ENCODE measurements at regions not wholly inside any gene's neighbourhood (a gene's known extent, or its start where the extent isn't known, plus 50 kb on each side); places are given as distances from the start of the nearest gene placed in this dataset.

DNA sequence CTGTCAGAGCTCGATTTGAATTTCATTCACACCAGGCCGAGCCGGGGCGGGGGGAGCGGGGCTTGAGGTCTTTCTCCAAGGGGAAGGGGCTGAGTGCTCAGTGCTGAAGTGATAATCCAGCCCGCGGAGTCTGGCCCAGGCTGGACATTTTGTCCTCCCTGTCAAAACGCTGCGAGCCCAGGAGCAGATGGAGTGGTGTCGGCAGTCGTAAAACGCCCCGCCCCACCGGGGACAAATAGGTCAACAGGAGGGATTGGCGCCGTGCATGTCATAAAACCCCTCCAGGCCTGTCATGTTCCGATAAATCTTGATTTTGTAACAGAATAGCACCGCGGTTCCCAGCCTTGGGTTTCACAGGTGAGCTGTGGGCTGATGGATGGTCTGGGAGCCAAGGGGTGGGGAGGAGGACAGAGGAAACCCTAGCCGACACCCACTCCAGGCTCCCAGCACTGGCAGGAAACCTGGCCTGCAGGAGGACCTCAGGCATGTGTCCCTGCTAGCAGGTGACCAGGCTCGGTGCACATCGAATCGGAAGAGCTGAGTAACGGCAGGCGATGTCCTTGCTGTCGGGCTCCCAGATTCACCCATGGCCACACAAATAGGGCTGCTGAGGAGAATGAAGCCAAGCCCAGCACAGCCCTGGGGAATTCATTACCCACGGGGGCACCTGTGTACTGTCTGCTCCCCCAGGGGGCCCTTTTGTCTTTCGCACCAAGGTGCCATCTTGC, 341.4 kb downstream of the FOXL1 start:
- DNase-seq = no peak

DNA sequence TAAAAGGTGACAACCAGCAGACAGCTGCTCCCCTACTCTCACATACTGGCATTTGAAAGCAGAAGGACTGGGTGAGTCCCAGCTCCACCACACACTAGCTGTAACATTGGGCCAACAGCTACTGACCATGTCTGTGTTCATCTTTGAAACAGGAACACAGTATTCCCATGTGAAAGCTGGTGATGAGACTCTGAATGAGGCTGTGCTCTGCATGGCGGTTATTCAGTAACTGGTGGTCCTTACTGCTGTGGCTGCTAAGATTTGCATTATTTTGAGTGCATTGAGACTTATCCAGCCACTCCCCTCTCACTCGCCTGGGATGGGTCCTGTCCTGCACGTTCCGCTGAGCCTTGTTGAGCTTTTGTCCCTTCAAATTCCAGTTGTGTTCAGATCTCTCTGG, 342.9 kb downstream of the FOXL1 start:
- DNase-seq = no peak

DNA sequence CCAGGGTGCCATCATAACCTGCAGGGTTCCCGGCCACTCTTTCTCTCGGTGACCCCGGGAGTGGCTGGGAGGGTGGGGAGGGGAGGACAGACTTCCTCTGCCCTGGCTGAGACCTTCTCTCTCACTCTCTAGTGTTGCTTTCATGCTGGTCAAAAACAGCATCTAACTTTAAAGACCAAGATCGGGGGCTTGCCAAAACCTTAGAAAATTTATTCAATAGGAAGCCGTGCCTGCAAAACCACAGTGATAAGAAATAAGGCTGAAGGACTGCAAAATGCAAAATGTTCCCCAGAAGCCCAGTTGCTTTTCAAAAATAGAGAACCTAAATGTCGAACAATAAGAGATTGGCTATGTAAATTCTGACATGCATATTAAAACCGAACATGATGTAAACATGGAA, 344.0 kb downstream of the FOXL1 start:
- no peak for DNase-seq

DNA sequence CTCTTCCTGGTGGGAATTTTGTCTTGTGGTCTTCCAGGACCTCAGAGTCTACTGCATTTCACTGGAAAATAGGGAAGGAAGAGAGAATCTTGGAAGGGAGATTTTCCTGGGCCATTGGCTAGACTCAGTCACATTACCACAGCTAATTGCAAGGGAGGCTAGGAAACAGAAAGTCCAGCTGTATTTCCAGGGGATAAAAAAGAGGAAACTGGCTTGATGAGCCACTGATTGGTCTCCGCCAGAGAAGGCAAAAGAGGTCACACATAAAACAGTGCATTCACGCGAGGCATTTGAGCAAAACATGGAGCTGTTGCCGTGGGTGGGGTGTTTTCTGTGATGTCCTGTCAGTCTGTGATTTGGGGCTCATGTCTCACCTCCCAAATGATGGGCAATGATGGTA, 345.3 kb downstream of the FOXL1 start:
- DNase-seq = no peak

DNA sequence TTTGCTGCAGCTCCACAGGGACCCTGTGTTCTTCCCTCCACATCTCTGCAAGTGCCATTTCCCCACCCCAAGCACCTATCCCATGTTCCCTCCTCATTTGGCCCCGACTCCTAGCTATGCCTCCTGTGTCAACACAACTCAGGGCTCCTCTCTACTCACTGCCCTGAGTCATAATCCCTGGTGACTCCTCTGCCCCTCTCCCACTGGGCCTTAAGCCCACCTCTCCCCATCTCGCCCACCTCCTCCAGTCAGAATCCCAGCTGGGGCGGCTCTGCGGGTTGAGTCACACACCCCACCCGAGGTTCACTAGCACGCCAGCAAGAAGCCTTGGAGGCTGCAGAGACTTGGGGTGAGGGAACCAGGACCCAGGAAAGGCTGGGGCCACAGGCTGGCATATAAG, 346.2 kb downstream of the FOXL1 start:
- DNase-seq = peak; percentile 82

DNA sequence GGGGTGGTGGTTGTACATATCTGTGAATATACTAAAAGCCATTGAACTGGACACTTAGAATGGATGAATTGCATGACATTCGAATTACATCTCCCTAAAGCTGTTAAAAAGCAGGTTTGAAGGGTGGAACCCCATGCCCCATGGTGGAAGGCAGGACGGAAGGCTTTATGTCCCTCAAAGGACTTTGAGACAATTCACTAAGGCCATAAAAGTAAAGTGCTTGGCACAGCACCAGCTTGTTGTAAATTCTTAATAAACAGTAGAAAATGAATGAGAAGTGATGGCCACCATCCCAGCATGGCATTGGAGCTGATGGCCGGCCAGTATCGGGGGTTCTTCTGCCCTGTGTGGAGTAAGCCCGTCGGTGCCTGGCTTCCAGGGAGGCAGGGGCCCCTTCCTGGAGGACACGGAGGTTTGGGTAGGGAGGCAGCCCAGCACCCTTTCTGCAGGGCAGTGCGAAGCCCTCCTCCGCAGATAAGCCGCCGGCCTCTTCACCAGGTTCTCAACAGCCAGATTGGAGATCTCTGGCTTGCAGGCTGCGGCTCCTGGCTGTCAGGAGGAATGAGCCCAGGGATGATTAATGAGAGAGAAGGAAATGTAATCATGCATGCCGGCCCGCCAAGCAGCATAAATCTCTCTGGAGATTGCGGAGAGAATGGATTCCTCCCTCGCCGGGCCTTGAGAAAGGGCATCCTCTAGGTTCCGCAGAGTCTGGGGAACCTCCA, 346.9 kb downstream of the FOXL1 start:
- DNase-seq = peak; percentile 32

DNA sequence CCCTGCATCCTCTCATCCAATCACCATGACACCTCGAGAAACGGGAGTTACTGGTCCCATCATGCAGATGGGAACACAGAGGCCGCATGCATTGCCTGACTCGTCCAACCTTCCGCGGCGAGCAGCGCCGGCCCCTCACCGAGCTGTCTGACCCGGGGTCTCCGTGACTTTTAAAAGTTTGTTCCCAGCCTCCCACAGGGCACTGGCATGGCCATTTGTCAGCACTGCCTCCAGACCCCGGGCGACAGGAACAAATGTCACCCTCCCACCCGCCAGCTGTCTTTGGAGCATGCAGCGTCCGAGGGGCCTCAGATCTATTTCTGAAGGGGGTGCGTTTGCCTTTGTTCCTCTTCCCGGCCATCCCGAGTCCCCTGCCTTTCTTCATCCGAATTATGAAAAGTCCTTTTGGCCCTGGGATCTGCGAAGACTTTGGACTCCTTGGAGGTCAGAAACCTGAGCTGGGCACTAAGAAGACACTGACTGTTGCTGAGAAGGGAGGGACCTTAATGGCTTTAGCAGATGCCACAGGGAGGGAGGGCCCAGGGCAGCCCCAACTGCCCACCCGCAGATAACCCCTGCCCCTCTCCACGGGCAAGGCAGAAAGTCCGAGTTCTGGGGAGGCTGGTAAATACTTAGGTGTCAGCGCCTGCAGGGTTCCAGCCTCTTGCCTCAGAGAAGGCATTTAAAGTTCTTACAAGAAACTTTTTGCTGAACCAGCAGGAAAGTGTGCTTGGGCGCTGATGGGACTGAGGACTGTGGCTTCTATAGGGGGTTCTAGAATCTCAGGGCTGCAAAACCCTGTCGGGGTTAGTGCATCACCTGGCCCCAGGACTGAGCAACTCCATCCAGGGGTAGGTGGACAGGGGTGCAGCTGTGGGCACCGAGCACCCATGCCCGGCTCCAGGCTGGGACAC, 348.1 kb downstream of the FOXL1 start:
- no peak for DNase-seq

DNA sequence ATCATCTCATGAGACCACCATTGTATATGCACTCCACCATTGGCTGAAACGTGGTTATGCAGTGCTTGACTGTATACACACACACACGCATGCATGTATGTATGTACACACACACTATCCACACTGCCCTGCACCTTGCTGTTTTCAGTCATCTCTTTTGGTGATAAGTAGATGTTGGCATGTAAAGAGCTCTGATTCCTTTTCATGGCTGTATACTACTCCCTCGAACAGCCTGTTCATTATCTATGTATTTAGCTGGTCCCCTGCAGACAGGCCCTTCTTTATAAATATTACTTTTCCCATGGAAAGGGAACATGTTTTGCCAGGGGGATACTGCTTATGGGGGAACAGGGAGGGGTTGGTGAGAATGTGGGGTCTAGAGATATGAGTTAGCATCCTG, 349.4 kb downstream of the FOXL1 start:
- DNase-seq = no peak

DNA sequence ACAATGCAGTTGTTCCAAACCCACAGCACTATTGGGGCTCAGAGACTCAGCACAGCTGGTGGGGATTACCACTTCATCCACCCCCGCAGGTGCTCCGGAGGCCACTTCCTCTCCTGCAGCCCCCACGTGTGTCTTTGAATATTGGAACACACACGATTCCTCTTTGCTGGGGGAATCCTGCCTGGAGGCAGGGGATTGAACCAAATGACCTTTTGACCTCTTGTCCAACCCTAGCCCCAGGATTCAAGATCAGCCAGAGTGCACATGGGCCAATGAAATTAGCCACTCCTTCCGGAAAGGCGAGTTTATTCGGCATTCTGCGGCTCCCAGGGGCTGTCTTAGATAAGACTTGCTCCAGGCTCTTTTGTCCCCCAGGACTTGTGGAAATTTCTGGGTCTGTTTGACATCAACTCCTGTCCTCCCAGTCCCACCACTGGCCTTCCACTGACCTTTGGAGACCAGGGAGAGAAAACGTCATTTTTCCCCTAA, 350.2 kb downstream of the FOXL1 start:
- DNase-seq = no peak

DNA sequence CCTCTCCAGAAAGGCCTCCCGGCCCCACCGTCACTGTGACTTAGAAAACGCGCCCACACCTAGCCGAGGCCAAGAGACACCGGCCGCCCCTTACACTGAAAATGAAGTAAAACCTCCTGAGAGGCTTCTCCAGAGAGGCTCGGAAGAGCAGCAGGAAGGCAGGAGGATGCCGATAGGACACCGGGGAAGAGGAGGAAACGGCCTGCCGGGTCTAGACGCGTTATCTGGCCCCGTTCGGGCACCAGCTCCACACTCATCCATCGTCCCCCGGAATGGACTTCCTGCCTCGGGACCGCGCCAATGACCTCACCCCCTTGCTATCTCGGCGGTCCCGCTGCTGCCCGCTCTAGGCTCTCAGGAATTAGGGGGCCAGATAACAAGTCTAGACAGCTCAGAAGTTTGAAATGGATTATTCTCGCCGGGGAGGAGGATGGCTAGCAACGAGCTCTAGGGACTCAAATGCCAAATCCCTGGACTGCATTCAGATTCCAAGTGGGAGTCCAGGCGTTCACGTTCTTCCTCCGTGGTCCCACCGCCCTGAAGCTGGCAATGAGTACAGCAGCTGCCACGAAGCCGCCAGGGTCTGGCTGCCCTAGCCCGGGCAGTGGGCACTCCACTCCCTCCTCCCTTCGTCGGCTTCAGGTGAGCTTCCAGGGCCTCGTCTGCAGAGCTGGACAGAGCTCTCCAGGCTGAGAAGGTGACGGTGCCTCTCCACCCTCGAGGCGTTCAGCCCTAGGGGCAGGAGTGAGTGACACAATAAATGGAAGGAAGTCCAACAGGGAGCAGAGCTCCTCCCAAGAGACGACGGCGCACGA, 350.9 kb downstream of the FOXL1 start:
- DNase-seq = no peak

DNA sequence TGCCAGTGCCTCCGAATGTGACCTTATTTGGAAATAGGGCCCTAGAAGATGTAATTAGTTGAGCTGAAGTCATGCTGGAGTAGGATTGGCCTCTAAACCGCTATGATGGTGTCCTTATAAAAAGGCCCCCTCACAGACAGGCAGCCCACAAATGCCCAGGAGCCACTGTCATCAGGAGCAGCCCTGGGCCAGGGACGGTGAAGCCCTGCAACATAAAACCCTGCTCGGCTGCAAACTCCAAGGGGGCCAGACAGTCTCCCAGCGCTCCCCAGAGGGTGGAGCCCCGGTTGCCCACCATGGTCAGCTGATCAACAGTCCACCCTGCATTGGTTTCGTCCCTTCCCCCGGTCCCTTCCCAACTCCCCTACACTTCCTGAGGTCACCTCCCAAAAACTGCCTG, 351.7 kb downstream of the FOXL1 start:
- no peak for DNase-seq

DNA sequence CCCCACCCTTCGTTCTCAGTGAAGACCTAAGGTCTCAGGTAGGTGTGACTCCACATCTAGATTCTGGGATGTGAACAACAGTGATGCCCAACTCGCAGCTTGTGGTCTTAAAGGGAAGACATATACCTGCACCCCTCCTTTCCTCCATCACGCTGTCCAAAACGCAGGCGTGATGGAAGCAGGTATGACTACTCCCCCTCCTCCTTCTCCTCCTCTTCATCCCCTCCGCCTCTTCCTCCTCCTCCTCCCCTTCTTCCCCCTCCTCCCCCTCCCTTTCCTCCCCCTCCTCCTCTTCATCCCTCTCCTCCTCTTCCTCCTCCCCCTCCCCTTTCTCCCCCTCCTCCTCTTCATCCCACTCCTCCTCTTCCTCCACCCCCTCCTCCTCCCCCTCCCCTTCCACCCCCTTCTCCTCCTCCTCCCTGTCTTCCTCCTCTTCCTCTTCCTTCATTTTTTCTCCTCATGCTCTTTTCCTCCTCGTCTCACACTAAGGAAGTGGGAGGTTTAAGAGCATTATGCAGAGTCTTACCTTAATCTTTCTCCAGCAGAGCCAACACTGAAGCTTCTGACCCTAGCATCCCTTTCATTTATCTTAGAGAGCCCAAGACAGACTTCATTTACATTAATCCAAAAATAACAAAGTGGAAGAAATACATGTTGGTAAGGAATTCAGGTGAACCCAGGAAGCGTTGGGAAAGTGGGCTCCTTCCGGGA, 352.5 kb downstream of the FOXL1 start:
- no peak for DNase-seq

DNA sequence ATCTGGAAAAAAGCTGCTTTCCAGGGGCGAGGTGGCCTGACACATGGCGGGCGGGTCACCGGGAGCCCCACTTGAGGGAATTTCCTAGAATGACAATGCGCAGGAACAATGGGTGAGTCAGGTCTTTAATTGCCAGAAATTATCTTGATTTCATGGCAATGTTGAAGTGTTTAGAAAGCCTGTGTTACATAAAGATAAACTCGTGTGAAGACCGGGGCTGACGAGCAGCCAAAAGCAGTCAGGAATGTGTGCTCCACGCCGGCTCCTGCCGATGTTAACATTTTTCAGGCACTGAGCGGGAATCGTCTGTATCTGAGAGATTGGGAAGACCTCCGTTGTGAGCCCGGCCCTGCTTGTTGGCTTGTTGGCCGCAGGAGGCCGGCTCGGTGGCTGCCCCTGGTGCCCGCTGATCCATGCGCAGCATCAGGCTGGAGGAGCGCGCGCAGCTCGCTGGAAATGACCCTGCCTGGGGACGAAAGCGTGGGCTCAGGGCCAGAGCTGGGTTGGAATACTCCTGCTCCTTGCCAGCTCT, 353.1 kb downstream of the FOXL1 start:
- peak; percentile 77 for DNase-seq

DNA sequence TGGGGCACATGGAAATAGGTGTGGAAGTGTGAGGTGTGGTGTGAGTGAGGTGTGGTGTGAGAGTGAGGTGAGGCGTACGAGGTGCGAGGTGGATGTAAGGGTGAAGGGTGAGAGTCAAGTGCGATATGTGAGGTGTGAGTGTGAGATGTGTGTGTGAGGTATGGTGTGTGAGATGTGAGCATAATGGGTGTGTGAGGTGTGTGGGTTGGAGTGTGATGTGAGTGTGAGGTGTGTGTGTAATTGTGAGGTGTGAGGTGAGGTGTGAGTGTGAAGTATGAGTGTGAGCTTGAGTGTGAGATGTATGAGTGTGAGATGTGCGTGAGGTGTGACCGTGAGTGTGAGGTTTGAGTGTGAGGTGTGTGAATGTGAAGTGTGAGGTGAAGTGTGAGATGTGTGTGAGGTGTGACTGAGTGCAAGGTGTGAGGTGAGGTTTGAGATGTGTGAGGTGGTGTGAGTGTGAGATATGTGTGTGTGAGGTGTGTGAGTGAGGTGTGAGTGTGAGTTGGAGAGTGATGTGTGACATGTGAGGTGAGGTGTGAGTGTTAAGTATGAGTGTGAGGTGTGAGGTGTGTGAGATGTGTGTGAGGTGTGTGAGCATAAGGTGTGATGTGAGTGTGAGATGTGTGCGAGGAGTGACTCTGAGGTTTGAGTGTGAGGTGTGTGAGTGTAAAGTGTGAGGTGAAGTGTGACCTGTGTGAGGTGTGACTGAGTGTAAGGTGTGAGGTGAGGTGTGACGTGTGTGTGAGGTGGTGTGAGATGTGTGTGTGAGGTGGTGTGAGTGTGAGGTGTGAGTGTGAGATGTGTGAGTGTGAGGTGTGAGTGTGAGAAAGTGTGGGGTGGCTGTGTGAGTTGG, 354.0 kb downstream of the FOXL1 start:
- DNase-seq = no peak

DNA sequence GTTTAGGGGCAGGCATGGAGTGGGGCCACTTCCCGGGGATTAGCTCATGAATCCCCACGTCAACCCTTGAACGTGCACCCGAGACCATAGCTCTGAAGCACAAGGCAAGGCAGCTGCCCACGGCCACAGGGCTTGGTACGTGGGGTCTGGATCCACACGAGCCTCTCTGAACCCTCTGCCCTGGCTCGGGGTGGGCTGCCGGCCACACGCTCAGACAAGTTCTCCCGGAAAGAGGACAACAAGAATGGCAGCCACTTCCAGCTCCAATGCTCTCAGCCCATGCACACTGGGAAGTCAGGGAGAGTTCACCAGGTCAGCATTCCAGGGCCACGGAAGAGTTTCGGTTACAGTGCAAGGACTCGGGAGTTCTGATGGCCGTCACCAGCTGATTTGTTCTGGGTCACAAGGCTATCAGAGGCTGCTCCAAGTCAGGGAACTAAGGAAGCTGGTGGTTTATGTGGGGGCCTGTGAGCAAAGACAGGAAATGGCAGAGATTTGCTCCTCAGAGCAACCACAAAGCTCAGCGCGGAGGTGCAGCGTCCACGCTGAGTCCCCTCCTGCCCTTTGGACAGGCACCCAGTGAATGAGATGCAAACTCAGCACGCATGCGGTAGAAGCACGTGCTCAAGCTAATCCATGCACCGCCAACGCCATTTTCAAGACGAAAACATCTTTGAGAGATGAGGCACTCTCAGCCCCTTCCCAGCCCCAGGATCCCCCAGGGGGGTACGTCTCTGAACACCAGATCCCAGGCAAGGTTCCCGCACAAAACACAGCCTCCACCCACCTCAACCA, 356.4 kb downstream of the FOXL1 start:
- no peak for DNase-seq

DNA sequence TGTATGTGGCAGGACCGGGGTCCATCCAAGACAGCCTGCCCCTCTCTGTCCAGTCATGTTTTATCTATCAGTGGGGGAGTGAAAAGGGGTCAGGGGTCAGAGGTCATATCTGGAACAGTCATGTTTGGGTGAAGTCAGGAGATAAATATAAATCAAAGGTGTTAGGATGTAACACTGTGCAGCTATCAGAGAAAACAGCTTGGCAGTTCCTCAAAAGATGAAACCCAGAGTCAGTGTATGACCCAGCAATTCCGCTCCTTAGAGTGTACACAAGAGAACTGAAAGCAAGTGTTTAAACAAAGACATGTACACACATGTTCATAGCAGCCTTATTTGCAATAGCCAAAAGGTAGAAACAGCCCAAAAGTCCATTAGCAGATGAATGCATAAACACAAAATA, 361.3 kb downstream of the FOXL1 start:
- no peak for DNase-seq

DNA sequence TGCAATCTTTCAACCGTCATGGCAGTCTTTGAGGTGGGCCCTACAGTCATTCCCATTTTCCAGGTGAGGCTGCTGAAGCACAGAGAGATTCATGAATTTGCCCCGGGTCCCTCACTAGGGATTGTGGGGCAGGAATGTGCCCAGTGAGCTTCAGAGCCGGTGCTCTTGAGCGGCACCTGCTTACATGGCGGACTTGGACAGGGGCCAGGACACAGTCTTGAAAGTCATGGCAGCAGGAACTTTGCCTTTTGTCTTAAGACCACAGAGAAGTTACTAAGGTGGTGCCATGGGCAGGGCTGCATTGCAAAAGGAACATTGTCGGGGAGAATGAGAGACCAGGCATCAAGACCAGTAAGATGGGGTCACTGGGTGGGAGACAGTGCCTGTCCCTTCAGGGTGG, 363.4 kb downstream of the FOXL1 start:
- no peak for DNase-seq

DNA sequence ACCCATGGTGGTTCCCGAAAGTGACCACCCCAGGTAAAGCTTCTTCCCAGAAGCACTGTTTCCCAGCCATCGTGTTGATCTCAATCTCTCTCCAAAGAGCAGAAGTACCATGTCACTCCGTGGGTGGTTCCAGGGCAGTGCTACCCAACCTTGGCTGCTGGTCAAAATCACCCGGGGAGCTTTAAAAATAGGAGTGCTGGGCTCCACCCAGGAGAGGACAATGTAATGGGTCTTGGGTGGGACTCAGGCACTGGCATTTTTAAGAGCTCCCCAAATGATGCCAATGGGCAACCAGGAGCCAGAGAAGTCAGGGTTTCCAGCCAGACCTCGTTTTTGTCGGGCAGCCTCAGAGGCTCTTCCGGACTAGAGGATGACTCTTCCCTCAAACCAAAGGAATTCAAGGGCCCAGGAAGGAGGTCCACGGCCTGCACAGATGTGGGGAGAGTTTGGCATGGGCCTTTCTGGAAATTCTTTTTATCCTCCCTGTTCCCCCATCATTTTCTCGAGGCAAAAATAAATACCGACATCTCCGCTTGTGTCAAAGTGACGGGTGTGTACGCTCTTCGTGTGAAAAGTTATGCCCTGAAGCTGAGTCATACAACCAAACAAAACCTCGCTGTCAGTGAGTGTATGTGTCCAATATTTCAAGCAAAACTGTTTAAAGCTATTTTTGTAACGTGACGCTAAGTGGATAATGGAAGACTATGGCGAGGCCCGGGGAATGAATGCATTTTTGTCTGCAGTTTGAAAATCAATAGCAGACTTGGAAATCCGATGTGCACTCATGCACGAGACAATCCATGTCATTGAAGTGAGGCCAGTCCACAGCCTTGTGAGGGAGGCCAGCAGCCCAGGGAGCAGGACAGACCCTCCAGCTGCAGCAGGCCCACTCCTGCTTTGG, 364.1 kb downstream of the FOXL1 start:
- peak; percentile 46 for DNase-seq

Measured in EL (cell line).